HepG2 (cell line): ENCODE measurements at regions not wholly inside any gene's neighbourhood (a gene's known extent, or its start where the extent isn't known, plus 50 kb on each side); places are given as distances from the start of the nearest gene placed in this dataset.

Experiments used
- ATAC-seq: fragments of 200-7000 bp; cut with Tn5 transposase; 3 replicates; pipeline ENCODE4 v1.9.1; 2020; ENCODE audit warnings: mild to moderate bottlenecking, moderate library complexity
- BruUV-seq: library from RNA; stranded (reverse); fragments of 400-500 nt; replicated peaks from 2 replicates; lab custom pipeline; 2021; lab: Mats Ljungman, UMichigan
- CTCF ChIA-PET: fragments of 300-600 bp; formaldehyde crosslinking; extraction: SDS; loops from one replicate; lab custom pipeline; 2021; ENCODE audit warnings: low total read pairs, inconsistent platforms, low intra/inter-chr PET ratio; lab: Yijun Ruan, JAX
- POLR2A ChIA-PET: fragments of 350-600 bp; sonication (Branson Sonifier 250); formaldehyde crosslinking; loops from one replicate; lab custom pipeline; 2020; ENCODE audit warnings: antibody characterized with exemption, inconsistent platforms; lab: Yijun Ruan, JAX
- DNase-seq: peaks from one replicate; pipeline ENCODE4 v3.0.0-alpha.2; 2015; ENCODE audit warnings: low spot score
- FAIRE-seq: peaks from 3 replicates; lab custom pipeline; 2011; peaks lifted over from hg19 to GRCh38; lab: Jason Lieb, UNC
- H2AFZ ChIP-seq: one replicate; pipeline ENCODE4 v1.6.1; 2011; ENCODE audit warnings: low read length, inconsistent platforms
- H3K27ac ChIP-seq: fragments of 300-600 bp; 3 replicates; pipeline ENCODE4 v1.8.0; 2011; ENCODE audit warnings: mixed run types, mild to moderate bottlenecking, mixed read lengths, low read length, inconsistent platforms; ENCODE audit not compliant: insufficient read depth; ENCODE audit errors: extremely low read length
- H3K27me3 ChIP-seq, 2 experiments: fragments of 200-600 bp in 1 of 2; 2 replicates in 1 of 2; 3 replicates in 1 of 2; pipeline versions ENCODE4 v1.6.0 to v1.8.0; 2011; ENCODE audit warnings: low read length in 2 of 2, mild to moderate bottlenecking in 2 of 2, moderate library complexity in 2 of 2, inconsistent platforms in 1 of 2; ENCODE audit not compliant: insufficient read depth in 2 of 2, control insufficient read depth in 1 of 2
- H3K36me3 ChIP-seq, 2 experiments: fragments of 200-600 bp in 1 of 2; replicated peaks in 1 of 2; 2 replicates in 1 of 2; 3 replicates in 1 of 2; pipeline versions ENCODE4 v1.5.1 to v1.8.0; 2011; ENCODE audit warnings: low read length in 2 of 2, inconsistent platforms in 1 of 2; ENCODE audit not compliant: insufficient read depth in 2 of 2, control insufficient read depth in 1 of 2
- H3K4me1 ChIP-seq: 2 replicates; pipeline ENCODE4 v1.5.1; 2012; ENCODE audit warnings: low read length, inconsistent platforms; ENCODE audit not compliant: insufficient read depth
- H3K4me2 ChIP-seq: 2 replicates; pipeline ENCODE4 v1.6.0; 2011; ENCODE audit warnings: low read depth, low read length, inconsistent platforms
- H3K4me3 ChIP-seq, 3 experiments: fragments of 200-600 bp in 1 of 3; sonication (generic), shearing (Covaris generic) in 1 of 3; replicated peaks in 1 of 3; 2 replicates each; pipeline ENCODE4 v1.5.1; 2011 to 2016; ENCODE audit warnings: low read length in 3 of 3, inconsistent platforms in 2 of 3, low read depth in 2 of 3, mild to moderate bottlenecking in 2 of 3, control low read depth in 1 of 3, mixed read lengths in 1 of 3; ENCODE audit not compliant: insufficient read depth in 1 of 3
- H3K79me2 ChIP-seq: one replicate; pipeline ENCODE4 v1.6.1; 2011; ENCODE audit warnings: low read length, inconsistent platforms; ENCODE audit not compliant: insufficient read depth
- H3K9ac ChIP-seq: 2 replicates; pipeline ENCODE4 v1.6.0; 2011; ENCODE audit warnings: mild to moderate bottlenecking, low read depth, low read length, inconsistent platforms; ENCODE audit not compliant: insufficient read depth
- H3K9me3 ChIP-seq: 2 replicates; pipeline ENCODE4 v1.5.1; 2012; ENCODE audit warnings: mild to moderate bottlenecking, low read length
- H4K20me1 ChIP-seq: 2 replicates; pipeline ENCODE4 v1.6.0; 2011; ENCODE audit warnings: inconsistent platforms, mild to moderate bottlenecking, low read length, moderate library complexity; ENCODE audit not compliant: insufficient read depth
- FOXM1 ChIP-seq: sonication (generic); formaldehyde crosslinking; IDR thresholded peaks from 2 replicates; pipeline ENCODE4 v1.5.0; 2020; ENCODE audit warnings: missing genetic modification reagents
- HIVEP1 ChIP-seq: sonication (generic); formaldehyde crosslinking; IDR thresholded peaks from 2 replicates; pipeline ENCODE4 v1.4.0; 2020; ENCODE audit warnings: mild to moderate bottlenecking, missing genetic modification reagents
- ISX ChIP-seq: sonication (generic); formaldehyde crosslinking; conservative IDR thresholded peaks from 2 replicates; pipeline ENCODE4 v1.5.0; 2020; ENCODE audit warnings: missing genetic modification reagents
- JUNB ChIP-seq: sonication (generic); formaldehyde crosslinking; IDR thresholded peaks from 2 replicates; pipeline ENCODE4 v1.8.0; 2022; ENCODE audit warnings: missing genetic modification reagents, mild to moderate bottlenecking, borderline replicate concordance
- MTA1 ChIP-seq: sonication (generic); formaldehyde crosslinking; IDR thresholded peaks from 2 replicates; pipeline ENCODE4 v1.4.0; 2020; ENCODE audit warnings: missing genetic modification reagents, mild to moderate bottlenecking, borderline replicate concordance
- NFRKB ChIP-seq: fragments of 450-650 bp; IDR thresholded peaks from 2 replicates; pipeline ENCODE4 v1.6.1; 2017
- PTBP1 ChIP-seq: fragments of 200-400 bp; formaldehyde crosslinking; IDR thresholded peaks from 2 replicates; pipeline ENCODE4 v1.6.1; 2018; ENCODE audit warnings: low read length, low read depth; ENCODE audit not compliant: poor library complexity, severe bottlenecking
- SCMH1 ChIP-seq: sonication (generic); formaldehyde crosslinking; IDR thresholded peaks from 2 replicates; pipeline ENCODE4 v1.9.0; 2021; ENCODE audit warnings: missing genetic modification reagents, mild to moderate bottlenecking, borderline replicate concordance
- TGIF2 ChIP-seq: IDR thresholded peaks from 2 replicates; pipeline ENCODE4 v1.6.1; 2016; ENCODE audit warnings: control low read depth, missing compliant biosample characterization
- ZBTB34 ChIP-seq: sonication (generic); formaldehyde crosslinking; IDR thresholded peaks from 2 replicates; pipeline ENCODE4 v1.8.0; 2022; ENCODE audit warnings: mild to moderate bottlenecking, missing genetic modification reagents
- ZNF234 ChIP-seq: sonication (generic); formaldehyde crosslinking; conservative IDR thresholded peaks from 2 replicates; pipeline ENCODE4 v1.5.1; 2020; ENCODE audit warnings: mild to moderate bottlenecking, missing genetic modification reagents
- WGBS: methylation state at CpG from one replicate; pipeline ENCODE4 v1.1.6; 2017; ENCODE audit warnings: low lambda C conversion rate; 5-methylcytosine and 5-hydroxymethylcytosine counted together
- in situ Hi-C: cut with HindIII; loops from 2 replicates; pipeline ENCODE4 v1.10.0; 2017; ENCODE audit warnings: low pct_unique_long_range_greater_than_20kb; ENCODE audit not compliant: extremely low pct_ligation_motif_present
- intact Hi-C: fragments of 100-400 bp; cut with micrococcal nuclease; formaldehyde crosslinking; loops from one replicate; pipeline ENCODE4 v1.10.0; 2022; ENCODE audit not compliant: unreplicated experiment
- TF ChIP-seq, protein P1 (sequence below): sonication (generic); formaldehyde crosslinking; IDR thresholded peaks from 2 replicates; pipeline ENCODE4 v1.4.0; 2020; ENCODE audit warnings: missing genetic modification reagents, mild to moderate bottlenecking, borderline replicate concordance
- TF ChIP-seq, protein P2 (sequence below): sonication (generic); formaldehyde crosslinking; IDR thresholded peaks from 2 replicates; pipeline ENCODE4 v1.5.1; 2020; ENCODE audit warnings: missing genetic modification reagents, mild to moderate bottlenecking, borderline replicate concordance
- TF ChIP-seq, protein P3 (sequence below): sonication (generic); formaldehyde crosslinking; IDR thresholded peaks from 2 replicates; pipeline ENCODE4 v1.9.0; 2021; ENCODE audit warnings: mild to moderate bottlenecking, missing genetic modification reagents

DNA sequence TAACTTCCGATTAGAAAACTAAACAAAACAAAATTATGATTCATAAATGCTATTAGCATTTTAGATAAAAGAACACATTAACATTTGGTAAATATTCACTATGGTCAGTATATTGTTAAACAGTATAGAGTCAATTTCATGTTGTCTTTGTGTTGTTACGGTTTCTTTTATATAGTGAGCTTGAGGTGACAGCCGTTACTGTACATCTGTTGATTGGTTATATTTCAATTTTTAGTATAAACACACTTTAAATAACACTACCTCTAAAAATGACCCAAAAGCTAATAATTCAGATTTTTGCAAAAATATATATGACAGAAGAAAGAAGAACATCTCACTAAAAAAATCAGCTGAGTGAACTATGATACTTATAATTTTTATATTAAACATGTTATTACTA lies 249.0 kb upstream of the LUZP2 start:
- Histone ChIP-seq H3K4me2 (no peak overlapping the region), H4K20me1 (no peaks in the 10 kb centered on the region), H3K4me1 (no peaks in the 10 kb centered on the region), H3K79me2 (no peaks in the 10 kb centered on the region), H3K27me3 (no peaks in the 10 kb centered on the region), H3K36me3 (no peaks in the 10 kb centered on the region), H3K27ac (no peak overlapping the region), H3K9ac (no peak overlapping the region), H2AFZ (no peak overlapping the region), H3K9me3 (no peaks in the 10 kb centered on the region), H3K4me3 (no peak overlapping the region)
- in situ Hi-C loops (no loop called here), intact Hi-C loops (no loop called here)
- FAIRE-seq (no peak), DNase-seq (no peak), ATAC-seq (no peak)
- CTCF ChIA-PET, result no interaction called here
- no TSS peak for BruUV-seq
- POLR2A ChIA-PET, result no interaction called here
- WGBS, result 14% methylated on average over 3 of the region's 3 CpGs
- no peak for TF ChIP-seq ISX (CRISPR knock-in tag)
- TF ChIP-seq, protein P1, sequence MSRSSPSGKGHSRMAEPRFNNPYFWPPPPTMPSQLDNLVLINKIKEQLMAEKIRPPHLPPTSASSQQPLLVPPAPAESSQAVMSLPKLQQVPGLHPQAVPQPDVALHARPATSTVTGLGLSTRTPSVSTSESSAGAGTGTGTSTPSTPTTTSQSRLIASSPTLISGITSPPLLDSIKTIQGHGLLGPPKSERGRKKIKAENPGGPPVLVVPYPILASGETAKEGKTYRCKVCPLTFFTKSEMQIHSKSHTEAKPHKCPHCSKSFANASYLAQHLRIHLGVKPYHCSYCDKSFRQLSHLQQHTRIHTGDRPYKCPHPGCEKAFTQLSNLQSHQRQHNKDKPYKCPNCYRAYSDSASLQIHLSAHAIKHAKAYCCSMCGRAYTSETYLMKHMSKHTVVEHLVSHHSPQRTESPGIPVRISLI (CRISPR knock-in tag), result no peak
- TF ChIP-seq ZBTB34 (CRISPR knock-in tag), result no peak
- no peak for TF ChIP-seq FOXM1 (CRISPR knock-in tag)
- no peak for TF ChIP-seq ZNF234 (CRISPR knock-in tag)
- TF ChIP-seq PTBP1, result no peak
- TF ChIP-seq TGIF2 (CRISPR knock-in tag), result no peak
- no peak for TF ChIP-seq NFRKB
- TF ChIP-seq, protein P2, sequence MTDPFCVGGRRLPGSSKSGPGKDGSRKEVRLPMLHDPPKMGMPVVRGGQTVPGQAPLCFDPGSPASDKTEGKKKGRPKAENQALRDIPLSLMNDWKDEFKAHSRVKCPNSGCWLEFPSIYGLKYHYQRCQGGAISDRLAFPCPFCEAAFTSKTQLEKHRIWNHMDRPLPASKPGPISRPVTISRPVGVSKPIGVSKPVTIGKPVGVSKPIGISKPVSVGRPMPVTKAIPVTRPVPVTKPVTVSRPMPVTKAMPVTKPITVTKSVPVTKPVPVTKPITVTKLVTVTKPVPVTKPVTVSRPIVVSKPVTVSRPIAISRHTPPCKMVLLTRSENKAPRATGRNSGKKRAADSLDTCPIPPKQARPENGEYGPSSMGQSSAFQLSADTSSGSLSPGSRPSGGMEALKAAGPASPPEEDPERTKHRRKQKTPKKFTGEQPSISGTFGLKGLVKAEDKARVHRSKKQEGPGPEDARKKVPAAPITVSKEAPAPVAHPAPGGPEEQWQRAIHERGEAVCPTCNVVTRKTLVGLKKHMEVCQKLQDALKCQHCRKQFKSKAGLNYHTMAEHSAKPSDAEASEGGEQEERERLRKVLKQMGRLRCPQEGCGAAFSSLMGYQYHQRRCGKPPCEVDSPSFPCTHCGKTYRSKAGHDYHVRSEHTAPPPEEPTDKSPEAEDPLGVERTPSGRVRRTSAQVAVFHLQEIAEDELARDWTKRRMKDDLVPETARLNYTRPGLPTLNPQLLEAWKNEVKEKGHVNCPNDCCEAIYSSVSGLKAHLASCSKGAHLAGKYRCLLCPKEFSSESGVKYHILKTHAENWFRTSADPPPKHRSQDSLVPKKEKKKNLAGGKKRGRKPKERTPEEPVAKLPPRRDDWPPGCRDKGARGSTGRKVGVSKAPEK (CRISPR knock-in tag), result no peak
- TF ChIP-seq MTA1 (CRISPR knock-in tag), result no peak
- TF ChIP-seq HIVEP1 (CRISPR knock-in tag), result no peak
- no peak for TF ChIP-seq SCMH1 (CRISPR knock-in tag)
- TF ChIP-seq, protein P3, sequence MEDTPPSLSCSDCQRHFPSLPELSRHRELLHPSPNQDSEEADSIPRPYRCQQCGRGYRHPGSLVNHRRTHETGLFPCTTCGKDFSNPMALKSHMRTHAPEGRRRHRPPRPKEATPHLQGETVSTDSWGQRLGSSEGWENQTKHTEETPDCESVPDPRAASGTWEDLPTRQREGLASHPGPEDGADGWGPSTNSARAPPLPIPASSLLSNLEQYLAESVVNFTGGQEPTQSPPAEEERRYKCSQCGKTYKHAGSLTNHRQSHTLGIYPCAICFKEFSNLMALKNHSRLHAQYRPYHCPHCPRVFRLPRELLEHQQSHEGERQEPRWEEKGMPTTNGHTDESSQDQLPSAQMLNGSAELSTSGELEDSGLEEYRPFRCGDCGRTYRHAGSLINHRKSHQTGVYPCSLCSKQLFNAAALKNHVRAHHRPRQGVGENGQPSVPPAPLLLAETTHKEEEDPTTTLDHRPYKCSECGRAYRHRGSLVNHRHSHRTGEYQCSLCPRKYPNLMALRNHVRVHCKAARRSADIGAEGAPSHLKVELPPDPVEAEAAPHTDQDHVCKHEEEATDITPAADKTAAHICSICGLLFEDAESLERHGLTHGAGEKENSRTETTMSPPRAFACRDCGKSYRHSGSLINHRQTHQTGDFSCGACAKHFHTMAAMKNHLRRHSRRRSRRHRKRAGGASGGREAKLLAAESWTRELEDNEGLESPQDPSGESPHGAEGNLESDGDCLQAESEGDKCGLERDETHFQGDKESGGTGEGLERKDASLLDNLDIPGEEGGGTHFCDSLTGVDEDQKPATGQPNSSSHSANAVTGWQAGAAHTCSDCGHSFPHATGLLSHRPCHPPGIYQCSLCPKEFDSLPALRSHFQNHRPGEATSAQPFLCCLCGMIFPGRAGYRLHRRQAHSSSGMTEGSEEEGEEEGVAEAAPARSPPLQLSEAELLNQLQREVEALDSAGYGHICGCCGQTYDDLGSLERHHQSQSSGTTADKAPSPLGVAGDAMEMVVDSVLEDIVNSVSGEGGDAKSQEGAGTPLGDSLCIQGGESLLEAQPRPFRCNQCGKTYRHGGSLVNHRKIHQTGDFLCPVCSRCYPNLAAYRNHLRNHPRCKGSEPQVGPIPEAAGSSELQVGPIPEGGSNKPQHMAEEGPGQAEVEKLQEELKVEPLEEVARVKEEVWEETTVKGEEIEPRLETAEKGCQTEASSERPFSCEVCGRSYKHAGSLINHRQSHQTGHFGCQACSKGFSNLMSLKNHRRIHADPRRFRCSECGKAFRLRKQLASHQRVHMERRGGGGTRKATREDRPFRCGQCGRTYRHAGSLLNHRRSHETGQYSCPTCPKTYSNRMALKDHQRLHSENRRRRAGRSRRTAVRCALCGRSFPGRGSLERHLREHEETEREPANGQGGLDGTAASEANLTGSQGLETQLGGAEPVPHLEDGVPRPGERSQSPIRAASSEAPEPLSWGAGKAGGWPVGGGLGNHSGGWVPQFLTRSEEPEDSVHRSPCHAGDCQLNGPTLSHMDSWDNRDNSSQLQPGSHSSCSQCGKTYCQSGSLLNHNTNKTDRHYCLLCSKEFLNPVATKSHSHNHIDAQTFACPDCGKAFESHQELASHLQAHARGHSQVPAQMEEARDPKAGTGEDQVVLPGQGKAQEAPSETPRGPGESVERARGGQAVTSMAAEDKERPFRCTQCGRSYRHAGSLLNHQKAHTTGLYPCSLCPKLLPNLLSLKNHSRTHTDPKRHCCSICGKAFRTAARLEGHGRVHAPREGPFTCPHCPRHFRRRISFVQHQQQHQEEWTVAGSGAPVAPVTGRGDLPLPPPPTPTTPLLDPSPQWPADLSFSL, result no peak
- no peak for TF ChIP-seq JUNB (CRISPR knock-in tag)
